ENCODE measurements at regions not wholly inside any gene's neighbourhood (a gene's known extent, or its start where the extent isn't known, plus 50 kb on each side); places are given as distances from the start of the nearest gene placed in this dataset.
"Not testable (repeated sequence)": the region's sequence is repeated elsewhere in the genome, so short reads cannot be mapped to it uniquely, and the experiment has no call there.

DNA sequence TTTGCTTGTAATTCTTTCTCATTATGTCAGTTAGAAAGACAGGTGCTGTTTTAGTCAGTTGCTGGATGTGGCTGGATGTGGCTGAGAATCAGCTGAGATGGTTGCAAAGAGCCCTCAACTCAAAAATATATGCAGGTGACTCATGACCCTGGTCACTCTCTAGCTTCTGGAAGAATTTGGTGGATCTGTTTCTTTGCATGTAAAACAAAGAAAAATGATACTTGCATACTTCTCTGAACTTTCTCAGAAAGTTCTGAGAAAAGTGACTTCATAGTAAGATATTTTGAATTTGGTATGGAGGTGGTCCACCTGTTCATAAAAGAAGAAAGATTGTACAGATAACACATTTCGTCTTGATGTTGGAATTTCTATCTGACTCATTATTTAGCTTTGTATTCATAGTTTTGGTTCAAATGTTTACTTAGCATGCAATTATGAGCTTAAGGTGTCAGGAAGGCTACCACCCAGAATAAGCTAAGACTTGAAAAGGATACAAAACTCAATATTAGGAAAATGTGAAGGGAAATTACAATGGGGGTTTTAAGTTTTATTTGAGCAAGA lies 163.2 kb upstream of the OLIG3 start:
- no peak for DNase-seq

DNA sequence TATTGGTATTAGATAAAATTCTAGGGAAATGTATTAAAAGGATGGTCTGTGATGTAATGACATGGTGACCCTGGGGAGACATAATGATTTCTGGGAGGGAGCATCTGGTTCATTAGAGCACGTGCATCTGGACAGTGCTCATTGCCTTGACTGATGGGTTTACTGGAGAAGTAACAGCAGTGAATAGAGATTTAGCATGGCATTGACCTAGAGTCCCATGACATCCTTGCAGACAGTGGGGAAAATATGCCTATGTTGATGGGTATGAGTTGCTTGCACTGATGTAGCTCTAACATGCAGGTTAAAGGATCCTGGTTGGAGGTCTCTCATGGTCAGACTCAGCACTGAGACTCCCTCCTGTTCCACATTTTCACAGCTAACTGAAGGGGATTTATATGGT lies 164.1 kb upstream of the OLIG3 start:
- no peak for DNase-seq

DNA sequence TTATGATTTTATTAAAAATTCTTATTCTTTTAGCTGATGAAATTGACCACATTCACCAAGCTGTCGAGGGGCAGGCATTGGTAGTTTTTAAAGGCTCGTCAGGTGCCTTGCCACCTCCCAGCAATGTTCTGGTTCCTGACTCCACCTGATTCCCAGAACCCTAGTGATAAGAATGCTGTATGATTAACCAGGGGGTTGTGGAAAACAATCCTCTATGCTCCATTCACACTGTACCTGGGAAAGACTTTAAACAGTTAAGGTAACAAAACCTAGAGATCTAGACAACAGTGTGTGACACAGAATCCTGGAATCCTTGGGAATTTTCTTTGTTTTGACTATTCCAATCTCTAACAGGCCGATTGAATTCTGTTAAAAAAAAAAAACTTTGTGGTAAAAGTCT lies 165.7 kb upstream of the OLIG3 start:
- DNase-seq, result no peak

DNA sequence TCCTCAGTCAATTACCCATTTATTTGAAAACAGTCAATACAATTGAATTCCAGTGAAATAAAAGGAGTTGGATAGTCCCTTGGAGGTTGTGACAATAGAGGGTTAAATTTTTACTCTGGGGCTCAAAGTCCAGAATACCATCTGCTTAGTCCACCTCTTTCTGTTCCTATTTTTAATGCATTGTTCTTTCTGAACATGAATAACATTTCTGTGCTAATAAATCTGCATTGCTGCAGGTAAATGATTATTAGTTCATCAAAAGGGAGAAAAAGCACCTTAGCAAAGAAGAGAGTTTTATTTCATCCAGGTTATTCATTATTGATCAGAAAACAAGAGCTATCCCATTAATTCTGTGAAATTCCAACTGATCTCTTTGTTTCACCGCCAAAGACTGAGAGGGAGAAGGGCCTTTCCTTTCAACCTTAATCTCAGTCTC lies 166.1 kb upstream of the OLIG3 start:
- no peak for DNase-seq

DNA sequence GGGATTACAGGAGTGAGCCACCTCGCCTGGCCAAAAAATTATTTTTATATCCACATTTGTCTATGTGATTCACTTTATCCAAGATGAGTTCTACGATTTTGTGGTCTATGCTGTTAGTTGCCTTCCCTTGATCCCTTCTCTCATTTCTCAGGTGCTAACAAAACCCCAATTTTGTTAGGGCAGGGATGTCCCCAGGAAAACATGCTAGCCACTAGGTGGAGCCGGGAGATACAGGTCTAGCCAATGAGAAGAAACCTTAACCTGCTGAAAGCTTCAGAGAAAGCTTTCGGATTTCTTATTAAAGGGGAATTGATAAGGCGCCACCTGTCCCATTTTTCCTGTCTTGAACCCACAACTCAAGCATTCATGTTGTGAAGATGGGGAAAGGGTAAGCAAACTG lies 167.4 kb upstream of the OLIG3 start:
- peak; percentile 33 for DNase-seq

DNA sequence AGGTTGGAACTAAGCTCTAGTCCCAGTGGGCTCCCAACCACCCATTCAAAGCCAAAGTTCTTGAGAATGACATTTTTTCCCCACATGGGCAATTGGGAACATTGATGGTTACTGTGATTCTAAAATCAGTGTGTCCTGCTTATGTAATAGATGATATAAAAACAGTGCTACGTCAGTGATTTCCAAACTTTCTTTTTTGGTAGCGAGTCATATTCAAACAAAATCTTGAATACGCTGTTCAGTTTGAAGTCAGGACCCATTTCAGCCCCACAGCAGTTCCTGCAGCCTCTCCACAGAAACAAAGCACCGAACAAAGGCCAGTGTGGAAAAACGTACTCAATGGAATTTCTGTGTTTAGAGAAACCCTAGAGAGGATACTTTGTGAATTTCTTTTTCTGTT lies 170.0 kb upstream of the OLIG3 start:
- DNase-seq, result no peak

DNA sequence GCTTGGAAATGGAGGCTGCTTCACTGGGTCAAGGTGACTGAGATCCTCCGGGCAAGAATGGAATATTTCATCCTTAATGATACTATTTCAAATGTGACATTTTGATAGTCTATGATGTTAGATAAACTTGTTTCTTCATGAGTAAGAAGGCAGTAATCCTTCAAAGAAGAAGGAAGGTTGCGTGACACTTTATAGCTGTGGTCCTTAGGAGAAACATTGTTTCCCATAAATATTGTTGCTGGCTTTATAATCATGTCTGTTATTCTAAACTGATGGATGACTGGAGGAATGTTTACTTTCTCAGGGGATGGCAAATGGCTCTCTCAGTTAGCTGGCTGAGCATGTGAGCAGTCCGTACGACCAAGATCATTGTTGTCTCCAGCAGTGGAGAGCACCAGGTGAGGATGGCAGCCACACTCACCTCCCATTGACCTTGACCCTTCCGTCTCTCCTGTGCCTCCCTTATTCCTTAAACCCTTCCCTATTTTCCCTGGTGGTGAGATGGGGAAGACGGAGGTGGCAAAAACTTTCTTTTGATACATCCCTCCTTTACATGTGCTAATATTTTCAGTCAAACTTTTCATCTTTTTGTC lies 171.2 kb upstream of the OLIG3 start:
- DNase-seq, result no peak

DNA sequence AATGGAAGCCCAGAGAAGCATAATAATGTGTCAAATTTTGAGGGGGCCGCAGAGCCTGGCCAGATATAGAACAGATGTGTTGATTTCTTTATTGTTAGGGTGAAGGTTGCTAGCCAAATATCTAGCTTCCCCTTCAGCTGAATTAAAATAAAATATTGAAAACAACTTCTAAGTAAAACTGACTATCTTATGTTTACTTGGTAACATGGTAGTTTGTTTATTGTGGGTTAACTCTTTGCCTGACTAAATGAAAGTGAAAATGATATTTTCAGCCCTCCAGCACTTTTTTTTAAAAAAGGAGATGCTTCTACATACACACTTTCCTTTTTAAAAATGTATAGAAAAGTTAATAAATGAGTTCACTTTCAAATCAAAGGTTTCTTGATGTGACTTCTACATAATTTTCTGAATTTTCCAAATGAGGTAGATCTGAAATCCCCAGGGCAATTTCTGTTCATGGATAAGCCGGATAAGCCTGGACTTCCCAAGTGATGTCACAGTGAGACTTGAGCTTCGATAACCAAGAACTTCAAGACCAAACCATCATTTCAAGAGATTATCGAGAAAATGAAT lies 172.1 kb upstream of the OLIG3 start:
- no peak for DNase-seq

DNA sequence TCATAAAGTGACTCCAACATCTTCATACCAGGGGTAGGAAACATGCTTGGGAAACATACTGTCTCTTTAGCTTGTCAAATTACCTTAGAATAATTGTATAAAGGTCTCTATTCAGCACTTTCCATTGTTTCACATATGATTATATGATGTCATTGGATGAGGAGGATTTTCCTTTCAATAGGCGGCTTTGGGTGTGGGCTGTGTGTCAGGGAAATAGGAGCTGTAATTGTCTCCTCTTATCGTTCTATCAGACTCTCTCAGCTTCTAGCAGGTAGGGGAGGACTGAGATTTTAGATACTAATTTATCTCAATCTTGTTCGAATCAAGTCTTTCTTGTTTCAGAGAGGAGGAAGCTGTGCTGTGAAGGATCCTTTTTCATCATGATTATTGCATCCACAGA lies 179.4 kb upstream of the OLIG3 start:
- DNase-seq, result no peak

DNA sequence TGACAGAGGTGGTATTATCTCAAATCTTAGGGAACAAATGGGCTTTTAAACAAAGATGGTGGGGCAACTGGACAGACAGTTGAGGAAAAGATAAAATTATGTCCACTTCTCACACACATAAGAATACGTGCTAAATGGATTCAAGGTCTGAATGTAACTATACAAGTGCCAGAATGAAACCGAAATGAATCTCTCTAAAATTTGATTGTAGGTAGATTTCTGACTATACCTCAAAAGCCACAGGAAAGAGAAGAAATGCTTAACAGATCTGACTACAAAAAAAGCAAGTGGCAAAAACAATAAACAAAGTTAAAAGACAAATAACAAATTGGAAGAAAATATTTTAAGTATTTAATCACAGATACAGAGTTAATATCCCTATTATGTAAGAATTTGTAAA lies 182.7 kb upstream of the OLIG3 start:
- no peak for DNase-seq

DNA sequence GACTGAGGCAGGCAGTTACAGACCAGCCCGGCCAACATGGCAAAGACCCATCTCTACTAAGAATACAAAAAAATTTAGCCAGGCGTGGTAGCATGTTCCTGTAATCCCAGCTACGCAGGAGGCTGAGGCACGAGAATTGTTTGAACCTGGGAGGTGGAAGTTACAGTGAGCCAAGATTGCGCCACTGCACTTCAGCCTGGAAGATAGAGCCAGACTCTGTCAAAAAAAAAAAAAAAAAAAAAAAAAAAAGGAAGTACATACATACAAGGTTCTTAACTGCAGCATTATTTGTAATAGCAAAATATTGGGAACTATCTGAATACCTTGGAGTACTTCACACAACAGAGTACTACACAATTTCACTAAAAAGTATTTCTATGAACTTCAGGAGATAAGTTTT lies 183.5 kb upstream of the OLIG3 start:
- DNase-seq, result no peak

DNA sequence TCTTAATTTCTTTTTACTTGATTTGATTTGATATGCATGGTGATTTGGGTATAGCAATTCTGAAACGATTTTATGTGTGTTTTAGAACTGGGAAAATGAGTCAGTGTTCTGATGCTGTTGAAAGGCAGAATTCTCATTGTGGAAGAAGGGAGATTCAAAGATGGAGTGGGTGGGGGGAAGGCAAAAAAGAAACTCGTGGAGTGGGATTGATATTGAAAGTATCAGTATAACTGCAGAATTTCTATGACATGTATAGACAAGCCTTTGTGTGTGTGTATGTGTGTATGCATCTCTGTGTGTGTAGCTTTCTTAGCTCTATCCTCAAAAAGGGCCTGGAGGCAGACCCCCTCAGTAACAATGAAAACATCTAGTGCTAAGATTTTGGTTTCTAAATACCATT lies 184.3 kb upstream of the OLIG3 start:
- no peak for DNase-seq

DNA sequence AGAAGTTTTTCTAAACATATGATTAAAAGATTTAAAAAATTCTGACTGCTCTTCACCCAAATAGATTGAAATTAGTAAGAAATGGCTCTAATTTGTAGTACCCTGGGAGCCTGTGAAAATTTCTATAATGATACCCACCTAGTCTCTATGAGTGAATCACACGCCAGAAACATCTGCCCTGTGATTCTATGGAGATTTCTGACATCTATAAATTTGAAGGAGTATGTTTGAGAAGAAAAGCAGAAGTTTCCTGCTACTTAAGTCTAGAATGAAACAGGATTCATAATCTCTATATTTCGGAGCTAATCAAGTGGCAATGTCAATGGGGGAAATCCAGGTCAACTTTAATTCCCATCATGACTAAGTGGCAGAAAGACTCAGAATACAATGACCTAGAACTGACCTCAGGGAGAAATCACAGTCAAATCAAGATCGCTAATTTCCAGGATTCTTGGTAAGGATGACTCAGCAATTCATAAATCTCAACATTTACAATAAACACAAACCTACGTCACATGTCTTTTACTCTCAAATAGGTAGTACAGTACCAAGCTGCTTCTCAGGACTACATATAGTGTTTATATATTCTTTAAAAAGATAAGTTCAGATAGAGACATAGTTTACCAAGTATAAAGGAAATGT lies 186.2 kb upstream of the TNFAIP3 start:
- no peak for DNase-seq

DNA sequence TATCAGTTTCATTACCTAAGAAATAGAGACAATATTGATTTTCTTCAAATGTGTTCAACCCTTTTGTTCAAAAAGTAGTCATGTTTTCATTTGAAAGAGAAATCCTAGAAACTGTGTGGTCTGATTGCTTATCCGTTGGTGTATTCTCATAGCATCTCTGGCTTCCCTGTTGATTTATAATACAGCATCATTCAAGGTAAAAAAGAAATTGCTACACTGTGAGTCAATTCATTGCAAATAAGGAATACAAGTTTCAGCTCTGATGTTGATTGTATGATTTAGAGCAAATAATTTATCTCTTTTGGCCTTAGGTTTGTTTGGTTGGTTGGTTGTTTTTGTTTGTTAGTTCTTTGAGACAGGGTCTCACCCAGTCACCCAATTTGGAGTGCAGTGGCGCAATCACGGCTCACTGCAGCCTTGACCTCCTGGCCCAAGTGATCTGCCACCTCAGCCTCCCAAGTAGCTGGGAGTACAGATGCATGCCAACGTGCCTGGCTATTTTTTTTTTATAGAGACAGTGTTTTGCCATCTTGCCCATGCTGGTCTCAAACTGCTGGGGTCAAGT lies 185.5 kb upstream of the TNFAIP3 start:
- no peak for DNase-seq

DNA sequence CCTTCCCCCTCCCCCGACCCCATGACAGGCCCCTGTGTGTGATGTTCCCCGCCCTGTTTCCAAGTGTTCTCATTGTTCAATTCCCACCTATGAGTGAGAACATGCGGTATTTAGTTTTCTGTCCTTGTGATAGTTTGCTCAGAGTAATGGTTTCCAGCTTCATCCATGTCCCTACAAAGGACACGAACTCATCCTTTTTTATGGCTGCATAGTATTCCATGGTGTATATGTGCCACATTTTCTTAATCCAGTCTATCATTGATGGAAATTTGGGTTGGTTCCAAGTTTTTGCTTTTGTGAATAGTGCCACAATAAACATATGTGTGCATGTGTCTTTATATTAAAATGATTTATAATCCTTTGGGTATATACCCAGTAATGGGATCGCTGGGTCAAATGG lies 184.4 kb upstream of the TNFAIP3 start:
- not testable (repeated sequence) for DNase-seq

DNA sequence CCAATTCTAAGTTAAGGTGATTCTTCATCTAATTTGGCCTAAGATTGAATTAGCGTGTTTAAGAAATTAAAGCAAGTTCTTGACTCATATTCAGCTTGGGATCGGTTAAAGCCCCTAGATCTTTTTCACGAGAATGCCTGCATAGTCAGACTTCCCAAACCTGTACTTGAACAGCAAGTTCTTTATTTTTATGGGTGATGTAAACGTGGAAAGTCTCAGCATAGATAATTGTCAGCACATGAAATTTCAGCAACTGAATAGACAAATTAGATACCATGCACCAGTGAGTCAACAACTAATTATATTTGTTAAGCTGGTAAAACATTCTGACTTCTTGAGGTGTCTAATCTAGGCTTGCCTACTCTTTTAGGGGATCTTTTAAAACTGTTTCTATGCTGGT lies 183.1 kb upstream of the TNFAIP3 start:
- no peak for DNase-seq

DNA sequence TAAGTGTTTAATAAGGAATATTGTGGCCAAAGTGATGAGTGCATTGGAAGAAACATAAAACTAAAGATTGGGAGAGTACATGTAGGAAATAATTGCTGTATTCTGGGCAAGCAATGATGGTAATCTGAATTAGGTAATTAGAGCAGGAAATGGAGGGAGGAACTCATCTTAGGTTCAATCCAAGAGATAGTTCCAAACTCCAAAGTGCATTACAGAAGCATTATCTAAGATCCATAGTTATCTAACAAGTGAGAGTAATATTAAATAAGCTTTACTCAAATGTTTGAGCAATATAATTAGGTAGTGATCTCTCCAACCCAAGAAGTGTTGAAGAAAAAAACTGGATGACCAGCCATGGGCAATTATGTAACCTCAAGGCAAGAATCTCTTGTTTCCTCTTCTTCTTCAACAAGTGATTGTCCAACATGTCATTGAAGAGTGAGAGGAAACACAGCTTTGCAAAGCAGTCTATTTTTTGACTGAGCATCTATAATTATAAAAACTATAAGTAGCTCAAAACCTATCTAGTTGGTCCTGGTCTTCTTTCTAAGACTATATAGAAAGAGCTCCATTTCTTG lies 181.2 kb upstream of the TNFAIP3 start:
- DNase-seq, result no peak

DNA sequence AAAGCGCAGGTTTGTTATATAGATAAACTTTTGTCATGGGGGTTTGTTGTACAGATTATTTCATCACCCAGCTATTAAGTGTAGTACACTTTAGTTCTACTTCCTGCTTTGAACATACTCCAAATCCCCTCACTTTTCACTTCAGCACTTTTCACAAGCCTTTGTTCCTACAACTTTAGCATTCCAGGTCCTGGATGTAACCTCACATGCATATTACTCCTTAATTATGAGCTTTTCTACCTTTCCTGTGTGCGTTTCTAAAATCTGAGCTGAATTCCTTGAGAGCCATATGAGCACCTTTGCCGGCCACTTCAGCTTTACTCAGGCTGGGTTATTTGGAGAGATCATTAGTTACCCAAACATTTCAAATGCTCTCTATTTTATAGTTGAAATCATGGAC lies 179.2 kb upstream of the TNFAIP3 start:
- no peak for DNase-seq

DNA sequence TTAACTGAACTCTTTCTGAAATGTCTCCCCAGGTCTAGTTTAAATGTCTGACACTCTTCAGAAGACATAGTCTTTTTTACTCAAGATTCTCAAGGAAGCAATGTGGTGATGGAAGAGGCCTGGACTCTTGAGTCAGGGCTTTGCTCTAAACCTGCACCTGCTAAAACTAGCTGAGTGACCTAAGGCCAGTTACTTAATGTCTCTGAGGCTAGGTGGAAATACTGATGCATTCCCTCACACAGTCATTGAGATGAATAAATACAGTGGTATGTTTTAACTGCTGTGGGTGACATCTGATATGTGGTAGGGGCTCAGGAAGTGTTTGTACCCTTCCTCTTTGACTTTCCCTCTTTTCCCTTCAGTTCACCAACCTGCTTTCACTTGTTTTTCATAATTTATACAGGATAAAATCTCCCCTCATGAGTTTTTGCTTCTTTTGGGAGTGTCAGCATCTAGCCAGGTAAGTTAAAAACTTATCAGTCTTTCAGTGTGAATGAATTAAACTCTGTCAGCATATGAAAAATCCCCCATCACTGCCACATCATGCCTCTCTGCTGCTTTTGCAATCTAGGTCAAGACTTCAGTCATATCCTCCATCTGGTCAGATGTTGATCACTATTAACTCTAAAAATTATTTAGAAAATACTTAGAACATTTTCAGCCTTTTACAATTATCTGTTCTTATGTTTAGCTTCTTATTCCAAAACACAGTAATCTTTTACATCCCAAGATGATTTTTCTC lies 178.7 kb upstream of the TNFAIP3 start:
- no peak for DNase-seq

DNA sequence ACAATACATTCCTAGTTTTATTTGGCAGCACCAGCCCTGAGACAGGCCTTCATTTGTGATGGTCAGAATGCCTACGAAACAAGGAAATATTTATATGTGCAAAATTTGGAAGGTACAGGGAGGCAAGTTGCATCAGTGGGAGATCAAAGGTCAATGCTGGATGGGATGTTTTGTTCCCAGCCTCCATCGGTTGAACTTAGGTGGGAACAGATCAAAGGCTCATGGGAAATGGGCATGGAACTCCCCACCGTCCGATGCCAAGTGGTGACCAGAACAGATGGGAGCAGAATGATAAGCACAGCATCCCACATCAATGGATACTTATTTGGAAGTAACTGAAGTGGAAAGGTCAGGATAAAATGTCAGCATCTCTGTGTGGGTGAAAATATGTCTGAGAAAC lies 177.7 kb upstream of the TNFAIP3 start:
- DNase-seq, result no peak

DNA sequence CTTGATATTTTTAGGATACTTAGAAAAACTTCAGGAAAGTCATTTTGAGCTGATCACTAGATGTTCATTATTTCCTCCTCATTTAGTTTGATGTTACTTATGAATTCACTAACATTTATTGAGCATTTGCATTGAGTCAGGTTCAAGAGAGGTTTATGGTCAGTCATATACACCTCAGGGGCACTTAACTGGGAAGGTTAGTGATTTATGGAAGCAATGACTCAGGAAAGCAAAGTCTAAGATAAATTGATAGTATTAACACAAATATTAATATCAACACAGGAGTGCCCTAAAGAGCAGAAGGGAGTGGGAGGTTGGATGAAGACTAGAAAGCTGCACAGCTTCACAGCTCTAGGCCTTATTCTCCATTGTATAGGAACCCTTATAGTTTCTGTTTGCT lies 177.0 kb upstream of the TNFAIP3 start:
- DNase-seq, result no peak

DNA sequence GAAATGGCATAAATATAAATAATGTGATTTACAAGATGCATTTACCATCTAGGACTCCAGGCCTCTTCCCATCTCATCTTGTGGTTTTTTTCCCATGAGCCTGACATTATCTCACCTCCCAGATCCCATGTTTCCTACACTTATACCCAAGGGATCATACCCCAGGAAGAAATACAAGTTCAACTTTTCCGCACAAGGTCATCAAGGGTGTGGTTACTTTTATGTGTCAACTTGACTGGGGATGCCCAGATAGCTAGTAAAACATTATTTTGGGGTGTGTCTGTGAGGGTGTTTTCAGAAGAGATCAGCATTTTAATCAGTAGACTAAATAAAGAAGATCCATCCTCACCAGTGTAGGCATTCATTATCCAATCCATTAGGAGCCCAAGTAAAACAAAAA lies 176.3 kb upstream of the TNFAIP3 start:
- DNase-seq, result no peak

DNA sequence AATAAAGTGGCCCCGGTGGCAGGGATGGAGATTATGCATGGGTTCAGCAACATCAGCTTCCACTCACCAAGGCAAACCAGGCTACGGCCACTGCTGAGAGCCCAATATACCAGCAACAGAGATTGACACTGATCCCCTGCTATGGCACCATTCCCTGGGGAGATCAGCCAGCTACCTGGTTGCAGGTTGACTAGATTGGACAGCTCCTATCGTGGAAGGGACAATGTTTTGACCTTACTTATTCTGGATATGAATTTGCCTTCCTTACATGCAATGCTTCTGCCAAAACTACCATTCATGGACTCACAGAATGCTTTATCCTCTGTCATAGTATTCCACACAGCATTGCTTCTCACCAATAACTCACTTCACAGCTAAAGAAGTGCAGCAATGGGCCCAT lies 174.8 kb upstream of the TNFAIP3 start:
- DNase-seq, result no peak
